HL-60 (cell line): ENCODE measurements at regions not wholly inside any gene's neighbourhood (a gene's known extent, or its start where the extent isn't known, plus 50 kb on each side); places are given as distances from the start of the nearest gene placed in this dataset.

ENCODE experiments used
- CTCF ChIP-seq: IDR thresholded peaks from one replicate; pipeline ENCODE4 v1.5.1; 2011; ENCODE audit warnings: low read length, control low read depth, inconsistent platforms; ENCODE audit not compliant: insufficient read depth
- GABPA ChIP-seq: IDR thresholded peaks from 2 replicates; pipeline ENCODE4 v1.6.1; 2012; ENCODE audit warnings: low read depth
- POLR2AphosphoS5 ChIP-seq: IDR thresholded peaks from 2 replicates; pipeline ENCODE4 v1.6.1; 2012; ENCODE audit warnings: low read depth
- TF ChIP-seq, protein P1 (sequence below): IDR thresholded peaks from 2 replicates; pipeline ENCODE4 v1.6.1; 2012; ENCODE audit warnings: low read depth; ENCODE audit not compliant: insufficient replicate concordance

DNA sequence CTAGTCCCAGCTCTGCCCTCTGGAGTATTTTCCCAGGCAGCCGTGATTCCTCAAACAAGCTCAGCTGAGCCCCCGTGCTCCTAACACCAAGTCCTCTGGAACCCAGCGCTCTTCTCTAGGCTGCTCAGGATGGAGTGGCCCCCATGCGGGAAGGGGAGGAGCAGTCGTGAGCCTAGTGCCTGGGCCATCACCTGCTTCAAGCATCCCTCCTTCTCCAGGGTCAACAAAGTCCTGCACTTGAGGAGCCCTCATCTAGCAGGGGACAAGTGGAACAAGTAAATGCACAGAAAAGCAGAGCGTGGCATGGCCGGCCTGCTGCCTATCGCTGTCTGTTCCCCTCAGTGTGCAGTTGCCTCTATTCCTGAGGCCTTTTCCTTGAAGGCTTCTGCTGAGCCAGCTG, 168.6 kb downstream of the INHBB start:
- TF ChIP-seq CTCF (no peak), POLR2AphosphoS5 (no peak), GABPA (no peak)
- TF ChIP-seq, protein P1, sequence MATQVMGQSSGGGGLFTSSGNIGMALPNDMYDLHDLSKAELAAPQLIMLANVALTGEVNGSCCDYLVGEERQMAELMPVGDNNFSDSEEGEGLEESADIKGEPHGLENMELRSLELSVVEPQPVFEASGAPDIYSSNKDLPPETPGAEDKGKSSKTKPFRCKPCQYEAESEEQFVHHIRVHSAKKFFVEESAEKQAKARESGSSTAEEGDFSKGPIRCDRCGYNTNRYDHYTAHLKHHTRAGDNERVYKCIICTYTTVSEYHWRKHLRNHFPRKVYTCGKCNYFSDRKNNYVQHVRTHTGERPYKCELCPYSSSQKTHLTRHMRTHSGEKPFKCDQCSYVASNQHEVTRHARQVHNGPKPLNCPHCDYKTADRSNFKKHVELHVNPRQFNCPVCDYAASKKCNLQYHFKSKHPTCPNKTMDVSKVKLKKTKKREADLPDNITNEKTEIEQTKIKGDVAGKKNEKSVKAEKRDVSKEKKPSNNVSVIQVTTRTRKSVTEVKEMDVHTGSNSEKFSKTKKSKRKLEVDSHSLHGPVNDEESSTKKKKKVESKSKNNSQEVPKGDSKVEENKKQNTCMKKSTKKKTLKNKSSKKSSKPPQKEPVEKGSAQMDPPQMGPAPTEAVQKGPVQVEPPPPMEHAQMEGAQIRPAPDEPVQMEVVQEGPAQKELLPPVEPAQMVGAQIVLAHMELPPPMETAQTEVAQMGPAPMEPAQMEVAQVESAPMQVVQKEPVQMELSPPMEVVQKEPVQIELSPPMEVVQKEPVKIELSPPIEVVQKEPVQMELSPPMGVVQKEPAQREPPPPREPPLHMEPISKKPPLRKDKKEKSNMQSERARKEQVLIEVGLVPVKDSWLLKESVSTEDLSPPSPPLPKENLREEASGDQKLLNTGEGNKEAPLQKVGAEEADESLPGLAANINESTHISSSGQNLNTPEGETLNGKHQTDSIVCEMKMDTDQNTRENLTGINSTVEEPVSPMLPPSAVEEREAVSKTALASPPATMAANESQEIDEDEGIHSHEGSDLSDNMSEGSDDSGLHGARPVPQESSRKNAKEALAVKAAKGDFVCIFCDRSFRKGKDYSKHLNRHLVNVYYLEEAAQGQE: no peak
